Left lung (tissue), 4 donors: ENCODE measurements at regions not wholly inside any gene's neighbourhood (a gene's known extent, or its start where the extent isn't known, plus 50 kb on each side); places are given as distances from the start of the nearest gene placed in this dataset.

Experiments used
- ATAC-seq: fragments of 200-7000 bp; cut with Tn5 transposase; one replicate; pipeline ENCODE4 v1.9.1; 2020; ENCODE audit warnings: moderate library complexity
- DNase-seq, 4 donors: peaks; one replicate each; pipeline ENCODE4 v3.0.0-alpha.2; 2013 to 2020
- H3K27ac ChIP-seq, 2 donors: fragments of 200-600 bp; sonication (generic) in 1 of 2; one replicate each; pipeline versions ENCODE4 v1.5.0 to v1.8.0; 2020 to 2021
- H3K27me3 ChIP-seq, 2 donors: fragments of 200-600 bp; sonication (generic) in 1 of 2; one replicate each; pipeline versions ENCODE4 v1.5.0 to v1.8.0; 2020 to 2021
- H3K36me3 ChIP-seq, 2 donors: fragments of 200-600 bp; sonication (generic) in 1 of 2; one replicate each; pipeline versions ENCODE4 v1.5.0 to v1.8.0; 2020 to 2021
- H3K4me1 ChIP-seq, 2 donors: fragments of 200-600 bp; one replicate each; pipeline ENCODE4 v1.8.0; 2021
- H3K4me3 ChIP-seq, 2 donors: fragments of 200-600 bp; sonication (generic) in 1 of 2; one replicate each; pipeline versions ENCODE4 v1.5.0 to v1.8.0; 2020 to 2021; ENCODE audit warnings: mild to moderate bottlenecking in 1 of 2
- H3K9me3 ChIP-seq, 2 donors: fragments of 200-600 bp; sonication (generic) in 1 of 2; one replicate each; pipeline versions ENCODE4 v1.5.0 to v1.8.0; 2020 to 2021
- intact Hi-C, 2 donors: fragments of 100-400 bp; cut with DNase I; formaldehyde crosslinking; loops; one replicate each; pipeline versions ENCODE4 v1.11.2 to v1.14.2; 2022
- TF ChIP-seq, protein P1 (sequence below), 2 donors: fragments of 200-600 bp; sonication (generic) in 1 of 2; IDR thresholded peaks; one replicate each; pipeline versions ENCODE4 v1.5.0 to v1.8.0; 2021; ENCODE audit warnings: antibody characterized with exemption in 2 of 2
- donor health status: DM: no; HTN: yes; CAD: no.
- donor health status: DM: no; HTN: no; CAD: no.

- Histone ChIP-seq H3K36me3 (no peaks in the 10 kb centered on the region), H3K27ac (no peak overlapping the region), H3K4me3 (no peak overlapping the region), H3K4me1 (no peaks in the 10 kb centered on the region), H3K27me3 (no peaks in the 10 kb centered on the region), H3K9me3 (peaks cover 0 to 12% of the 10 kb centered on the region in 2 donors)
- intact Hi-C loops, result no loop called here
- no peak for ATAC-seq
- TF ChIP-seq, protein P1, sequence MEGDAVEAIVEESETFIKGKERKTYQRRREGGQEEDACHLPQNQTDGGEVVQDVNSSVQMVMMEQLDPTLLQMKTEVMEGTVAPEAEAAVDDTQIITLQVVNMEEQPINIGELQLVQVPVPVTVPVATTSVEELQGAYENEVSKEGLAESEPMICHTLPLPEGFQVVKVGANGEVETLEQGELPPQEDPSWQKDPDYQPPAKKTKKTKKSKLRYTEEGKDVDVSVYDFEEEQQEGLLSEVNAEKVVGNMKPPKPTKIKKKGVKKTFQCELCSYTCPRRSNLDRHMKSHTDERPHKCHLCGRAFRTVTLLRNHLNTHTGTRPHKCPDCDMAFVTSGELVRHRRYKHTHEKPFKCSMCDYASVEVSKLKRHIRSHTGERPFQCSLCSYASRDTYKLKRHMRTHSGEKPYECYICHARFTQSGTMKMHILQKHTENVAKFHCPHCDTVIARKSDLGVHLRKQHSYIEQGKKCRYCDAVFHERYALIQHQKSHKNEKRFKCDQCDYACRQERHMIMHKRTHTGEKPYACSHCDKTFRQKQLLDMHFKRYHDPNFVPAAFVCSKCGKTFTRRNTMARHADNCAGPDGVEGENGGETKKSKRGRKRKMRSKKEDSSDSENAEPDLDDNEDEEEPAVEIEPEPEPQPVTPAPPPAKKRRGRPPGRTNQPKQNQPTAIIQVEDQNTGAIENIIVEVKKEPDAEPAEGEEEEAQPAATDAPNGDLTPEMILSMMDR (IDR thresholded peaks at IDR 0.05), result no peak
- DNase-seq, result peak in 1 of 4 donors; percentile 35
Observed at GRCh38 chr16:47806309-47806847, 345.2 kb downstream of the PHKB start.

GRCh38 chr16:47787696-47788095, 326.6 kb downstream of the PHKB start:
- Histone ChIP-seq H3K27me3 (no peaks in the 10 kb centered on the region), H3K9me3 (peaks cover 0 to 24% of the 10 kb centered on the region in 2 donors), H3K4me3 (no peak overlapping the region), H3K36me3 (no peaks in the 10 kb centered on the region), H3K4me1 (no peaks in the 10 kb centered on the region), H3K27ac (no peak overlapping the region)
- TF ChIP-seq, protein P1 (IDR thresholded peaks at IDR 0.05), result no peak
- ATAC-seq (no peak), DNase-seq (peak in 1 of 4 donors; percentile 5)
- intact Hi-C loops, result no loop called here

DNA sequence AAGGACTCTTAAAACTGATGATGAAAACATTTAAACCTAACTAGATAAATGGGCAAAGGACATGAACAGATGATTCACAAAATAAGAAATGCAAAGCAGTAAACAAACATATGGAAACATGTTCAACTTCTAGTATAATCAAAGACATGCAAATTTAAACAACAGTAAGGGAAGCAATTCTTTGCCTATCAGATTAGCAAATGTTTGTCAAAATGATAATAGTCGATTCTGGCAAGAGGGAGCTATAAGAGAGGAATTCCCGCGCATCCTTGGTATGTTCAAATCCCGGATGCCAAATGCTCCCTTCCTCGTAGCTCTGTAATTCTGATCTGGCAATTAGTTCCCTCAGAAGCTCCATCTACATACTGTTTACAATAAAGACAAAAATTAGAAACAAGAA, 320.5 kb downstream of the PHKB start:
- TF ChIP-seq, protein P1 (IDR thresholded peaks at IDR 0.05), result no peak
- H3K9me3 ChIP-seq, result no peaks in the 10 kb centered on the region
- H3K4me3 ChIP-seq, result no peak overlapping the region
- no peaks in the 10 kb centered on the region for H3K27me3 ChIP-seq
- DNase-seq (no peak), ATAC-seq (no peak)
- intact Hi-C loops, result no loop called here
- no peaks in the 10 kb centered on the region for H3K36me3 ChIP-seq
- no peak overlapping the region for H3K27ac ChIP-seq
- H3K4me1 ChIP-seq, result peaks cover 0 to 6% of the 10 kb centered on the region in 2 donors

DNA sequence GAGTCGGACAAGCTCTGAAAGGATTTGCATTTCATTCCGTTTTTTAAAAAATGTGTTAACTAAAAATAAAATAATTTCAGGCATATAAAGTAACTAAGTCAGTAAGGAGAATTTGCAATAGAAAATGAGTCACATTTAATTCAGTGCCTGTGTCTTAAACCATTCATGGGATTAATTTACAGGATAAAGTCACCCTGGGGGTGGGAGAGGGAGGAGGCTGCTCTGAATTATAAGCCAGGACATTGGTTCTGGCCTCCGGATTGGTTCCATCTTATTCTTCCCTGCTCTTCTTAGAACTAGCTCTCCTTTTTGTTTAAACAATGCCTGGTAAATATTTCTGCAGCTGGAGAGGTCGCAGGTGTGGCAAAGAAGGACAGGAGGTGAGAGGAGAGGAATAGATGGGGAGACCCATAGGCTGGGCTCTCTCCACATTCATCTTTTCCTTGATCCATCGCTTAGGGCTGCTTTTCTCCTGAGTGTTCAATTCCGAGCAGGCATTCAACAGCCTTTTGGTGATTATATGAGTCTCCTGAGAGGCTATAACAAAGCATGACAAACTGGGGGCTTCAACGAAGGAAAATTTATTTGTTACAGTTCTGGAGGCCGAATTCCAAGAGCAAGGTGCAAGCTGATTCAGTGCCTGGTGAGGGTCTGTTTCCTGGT, 319.2 kb downstream of the PHKB start:
- no peak for ATAC-seq
- Histone ChIP-seq H3K9me3 (no peaks in the 10 kb centered on the region), H3K4me1 (peaks cover 0 to 6% of the 10 kb centered on the region in 2 donors), H3K4me3 (no peak overlapping the region), H3K36me3 (no peaks in the 10 kb centered on the region), H3K27ac (no peak overlapping the region), H3K27me3 (no peaks in the 10 kb centered on the region)
- DNase-seq, result no peak
- intact Hi-C loops, result no loop called here
- TF ChIP-seq, protein P1 (IDR thresholded peaks at IDR 0.05), result no peak

DNA sequence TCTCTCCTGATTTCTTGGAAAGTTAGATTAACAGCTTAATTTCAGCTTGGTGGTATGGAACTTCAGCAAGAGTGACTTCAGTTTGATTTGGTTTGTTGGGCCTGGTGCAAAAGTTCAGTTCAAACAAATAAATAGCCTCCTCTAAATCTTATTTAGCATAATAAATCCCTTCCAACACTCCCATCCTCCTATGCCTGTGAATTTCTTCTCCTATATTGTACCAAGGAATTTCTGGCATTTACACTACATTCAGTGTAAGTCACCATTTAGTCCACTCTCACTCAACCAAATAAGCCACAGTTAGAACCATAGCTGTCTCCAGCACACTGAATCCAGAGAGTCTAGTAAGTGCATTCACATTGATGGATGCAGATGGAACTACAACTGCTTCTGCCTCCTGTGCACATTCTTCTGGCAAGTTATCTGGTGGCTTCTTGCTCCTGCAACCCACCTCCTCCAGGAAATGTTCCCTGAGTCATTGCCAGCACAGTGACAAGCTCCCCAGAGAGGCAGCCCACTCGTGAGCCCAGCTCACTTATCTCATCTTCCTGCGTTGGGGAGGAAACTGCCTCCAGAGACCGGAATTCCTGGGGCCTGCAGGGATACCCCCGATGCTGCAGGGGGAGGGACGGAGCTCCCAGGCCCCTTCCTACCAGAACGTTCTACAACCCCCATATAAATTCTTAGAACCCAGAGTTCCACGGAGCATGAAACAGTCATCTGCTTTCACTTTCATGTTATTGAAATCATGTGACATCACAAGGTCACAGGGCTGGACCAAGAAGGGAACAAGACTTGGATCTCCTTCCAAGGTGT, 318.3 kb downstream of the PHKB start:
- peak; percentile 26 for ATAC-seq
- Histone ChIP-seq H3K9me3 (no peaks in the 10 kb centered on the region), H3K27ac (peak overlapping the region in 1 of 2 donors; percentile 45), H3K4me3 (peak overlapping the region in 1 of 2 donors; percentile 27), H3K27me3 (no peaks in the 10 kb centered on the region), H3K4me1 (peaks cover 0 to 6% of the 10 kb centered on the region in 2 donors), H3K36me3 (no peaks in the 10 kb centered on the region)
- TF ChIP-seq, protein P1 (IDR thresholded peaks at IDR 0.05), result no peak
- DNase-seq, result peak in 1 of 4 donors; percentile 1
- intact Hi-C loops, result no loop called here
